Stromal cell of bone marrow (primary cell): ENCODE measurements at regions not wholly inside any gene's neighbourhood (a gene's known extent, or its start where the extent isn't known, plus 50 kb on each side); places are given as distances from the start of the nearest gene placed in this dataset.

Source experiments
- DNase-seq: peaks from one replicate; pipeline ENCODE4 v3.0.0-alpha.2; 2012; ENCODE audit warnings: low read depth

- DNase-seq: no peak
Observed at GRCh38 chr2:173819852-173820251, 145.3 kb downstream of the SP3 start.

- DNase-seq: no peak
Observed at GRCh38 chr2:173821451-173821850, 143.7 kb downstream of the SP3 start.

- no peak for DNase-seq
Observed at GRCh38 chr2:173822889-173823542, 142.2 kb downstream of the SP3 start.

GRCh38 chr2:173823543-173823939 lies 141.6 kb downstream of the SP3 start:
- DNase-seq: no peak

GRCh38 chr2:173828189-173829142 lies 136.7 kb downstream of the SP3 start:
- DNase-seq: no peak

- DNase-seq: no peak
Observed at GRCh38 chr2:173829727-173830126, 135.4 kb downstream of the SP3 start.

- peak; percentile 15 for DNase-seq
Observed at GRCh38 chr2:173830170-173830569, 135.0 kb downstream of the SP3 start.

GRCh38 chr2:173831312-173832229 lies 133.6 kb downstream of the SP3 start:
- DNase-seq: peak; percentile 69

GRCh38 chr2:173834141-173834540 lies 131.0 kb downstream of the SP3 start:
- no peak for DNase-seq

- DNase-seq: no peak
Observed at GRCh38 chr2:173835726-173836125, 129.4 kb downstream of the SP3 start.

GRCh38 chr2:173841110-173841509 lies 124.1 kb downstream of the SP3 start:
- no peak for DNase-seq

GRCh38 chr2:173843526-173843925 lies 121.6 kb downstream of the SP3 start:
- no peak for DNase-seq

- DNase-seq: peak; percentile 33
Observed at GRCh38 chr2:173851141-173851641, 114.0 kb downstream of the SP3 start.

- no peak for DNase-seq
Observed at GRCh38 chr2:173854141-173854540, 111.0 kb downstream of the SP3 start.

- DNase-seq: peak; percentile 57
Observed at GRCh38 chr2:173854840-173855239, 110.3 kb downstream of the SP3 start.

- no peak for DNase-seq
Observed at GRCh38 chr2:173855661-173856060, 109.5 kb downstream of the SP3 start.
